ENCODE measurements at regions not wholly inside any gene's neighbourhood (a gene's known extent, or its start where the extent isn't known, plus 50 kb on each side); places are given as distances from the start of the nearest gene placed in this dataset.
"Not testable (repeated sequence)": the region's sequence is repeated elsewhere in the genome, so short reads cannot be mapped to it uniquely, and the experiment has no call there.

GRCh38 chr16:34062620-34063253 is 603.3 kb downstream of the TP53TG3F start:
- not testable (repeated sequence) for H3K36me3 ChIP-seq (replicated peaks in 1 of 2; ENCODE audit: control insufficient read depth in 2 of 2, insufficient read depth in 2 of 2, low read length in 2 of 2); H3K79me1 ChIP-seq (ENCODE audit: low read depth, low read length); H4K91ac ChIP-seq (ENCODE audit: low read depth, low read length, poor library complexity); H2BK12ac ChIP-seq (ENCODE audit: low read length); H2BK15ac ChIP-seq (ENCODE audit: low read length); H3K4me2 ChIP-seq (ENCODE audit: insufficient read depth, low read length, poor library complexity, severe bottlenecking); H2AK5ac ChIP-seq (ENCODE audit: low read depth, low read length); H3K9ac ChIP-seq (ENCODE audit: low read depth, low read length, poor library complexity); H2BK120ac ChIP-seq (ENCODE audit: low read depth, low read length); H3K4ac ChIP-seq (ENCODE audit: low read length); H4K8ac ChIP-seq (ENCODE audit: low read depth, low read length); H3K4me3 ChIP-seq (ENCODE audit: low read length in 2 of 2); H2BK5ac ChIP-seq (ENCODE audit: low read length); H3K18ac ChIP-seq (ENCODE audit: low read length); H3K27ac ChIP-seq (replicated peaks; ENCODE audit: low read length); H3K23ac ChIP-seq (ENCODE audit: low read depth, low read length, poor library complexity); H3K4me1 ChIP-seq (ENCODE audit: control insufficient read depth in 2 of 2, insufficient read depth in 1 of 2, low read depth in 1 of 2, low read length in 2 of 2); H3K14ac ChIP-seq (ENCODE audit: low read length); H3K27me3 ChIP-seq (ENCODE audit: control insufficient read depth in 3 of 3, insufficient read depth in 3 of 3, low read depth in 1 of 3, low read length in 3 of 3); H2AFZ ChIP-seq (ENCODE audit: low read length)
- WGBS, 2 donors (ENCODE audit: extremely low coverage in 2 of 2, insufficient read length in 2 of 2, insufficient replicate concordance in 1 of 2), result 100% methylated on average over 1 of the region's 4 CpGs
- DNase-seq (ENCODE audit: low spot score), result peak; percentile 11
- peaks cover 0 to 15% of the 10 kb centered on the region in 2 donors for H3K9me3 ChIP-seq (replicated peaks in 1 of 2; ENCODE audit: control insufficient read depth in 2 of 2, insufficient read depth in 1 of 2, low read depth in 1 of 2, low read length in 2 of 2)

- not testable (repeated sequence) for H2BK12ac ChIP-seq (ENCODE audit: low read length); H3K9ac ChIP-seq (ENCODE audit: low read depth, low read length, poor library complexity); H3K27ac ChIP-seq (replicated peaks; ENCODE audit: low read length); H3K23ac ChIP-seq (ENCODE audit: low read depth, low read length, poor library complexity); H2BK120ac ChIP-seq (ENCODE audit: low read depth, low read length); H3K27me3 ChIP-seq (ENCODE audit: control insufficient read depth in 3 of 3, insufficient read depth in 3 of 3, low read depth in 1 of 3, low read length in 3 of 3); H2AFZ ChIP-seq (ENCODE audit: low read length); H3K4me3 ChIP-seq (ENCODE audit: low read length in 2 of 2); H3K4me1 ChIP-seq (ENCODE audit: control insufficient read depth in 2 of 2, insufficient read depth in 1 of 2, low read depth in 1 of 2, low read length in 2 of 2); DNase-seq (ENCODE audit: low spot score); H3K14ac ChIP-seq (ENCODE audit: low read length); H3K79me1 ChIP-seq (ENCODE audit: low read depth, low read length); H3K18ac ChIP-seq (ENCODE audit: low read length); H2BK5ac ChIP-seq (ENCODE audit: low read length); H4K8ac ChIP-seq (ENCODE audit: low read depth, low read length); H3K4me2 ChIP-seq (ENCODE audit: insufficient read depth, low read length, poor library complexity, severe bottlenecking); H2AK5ac ChIP-seq (ENCODE audit: low read depth, low read length); H4K91ac ChIP-seq (ENCODE audit: low read depth, low read length, poor library complexity); H3K36me3 ChIP-seq (replicated peaks in 1 of 2; ENCODE audit: control insufficient read depth in 2 of 2, insufficient read depth in 2 of 2, low read length in 2 of 2); H2BK15ac ChIP-seq (ENCODE audit: low read length); H3K4ac ChIP-seq (ENCODE audit: low read length)
- WGBS, 2 donors (ENCODE audit: extremely low coverage in 2 of 2, insufficient read length in 2 of 2, insufficient replicate concordance in 1 of 2), result no CpG with 5 or more reads among the region's 1 CpG
- peaks cover 0 to 15% of the 10 kb centered on the region in 2 donors for H3K9me3 ChIP-seq (replicated peaks in 1 of 2; ENCODE audit: control insufficient read depth in 2 of 2, insufficient read depth in 1 of 2, low read depth in 1 of 2, low read length in 2 of 2)
These were observed 604.2 kb downstream of the TP53TG3F start for GRCh38 chr16:34063498-34064157.

- H3K9me3 ChIP-seq (replicated peaks in 1 of 2; ENCODE audit: control insufficient read depth in 2 of 2, insufficient read depth in 1 of 2, low read depth in 1 of 2, low read length in 2 of 2), result peaks cover 0 to 15% of the 10 kb centered on the region in 2 donors
These were observed 605.2 kb downstream of the TP53TG3F start for GRCh38 chr16:34064602-34065001.

GRCh38 chr16:34069731-34070130 is 610.3 kb downstream of the TP53TG3F start:
- H3K18ac ChIP-seq (ENCODE audit: low read length); H3K4me2 ChIP-seq (ENCODE audit: insufficient read depth, low read length, poor library complexity, severe bottlenecking); H3K4me1 ChIP-seq (ENCODE audit: control insufficient read depth in 2 of 2, insufficient read depth in 1 of 2, low read depth in 1 of 2, low read length in 2 of 2); H3K9ac ChIP-seq (ENCODE audit: low read depth, low read length, poor library complexity); H2BK5ac ChIP-seq (ENCODE audit: low read length); H4K8ac ChIP-seq (ENCODE audit: low read depth, low read length); H2BK120ac ChIP-seq (ENCODE audit: low read depth, low read length); H3K79me1 ChIP-seq (ENCODE audit: low read depth, low read length); H3K23ac ChIP-seq (ENCODE audit: low read depth, low read length, poor library complexity); H3K14ac ChIP-seq (ENCODE audit: low read length); H4K91ac ChIP-seq (ENCODE audit: low read depth, low read length, poor library complexity); H2BK15ac ChIP-seq (ENCODE audit: low read length); H2AK5ac ChIP-seq (ENCODE audit: low read depth, low read length); H3K27ac ChIP-seq (replicated peaks; ENCODE audit: low read length); H3K4ac ChIP-seq (ENCODE audit: low read length); H2BK12ac ChIP-seq (ENCODE audit: low read length); H3K36me3 ChIP-seq (replicated peaks in 1 of 2; ENCODE audit: control insufficient read depth in 2 of 2, insufficient read depth in 2 of 2, low read length in 2 of 2); H3K4me3 ChIP-seq (ENCODE audit: low read length in 2 of 2); H3K27me3 ChIP-seq (ENCODE audit: control insufficient read depth in 3 of 3, insufficient read depth in 3 of 3, low read depth in 1 of 3, low read length in 3 of 3); H2AFZ ChIP-seq (ENCODE audit: low read length); DNase-seq (ENCODE audit: low spot score): not testable (repeated sequence)
- WGBS, 2 donors (ENCODE audit: extremely low coverage in 2 of 2, insufficient read length in 2 of 2, insufficient replicate concordance in 1 of 2), result 100% methylated on average over 1 to 3 of the region's 18 CpGs
- peaks cover 0 to 11% of the 10 kb centered on the region in 2 donors for H3K9me3 ChIP-seq (replicated peaks in 1 of 2; ENCODE audit: control insufficient read depth in 2 of 2, insufficient read depth in 1 of 2, low read depth in 1 of 2, low read length in 2 of 2)

More at GRCh38 chr16:34064602-34065001, 605.2 kb downstream of the TP53TG3F start:
- not testable (repeated sequence) for H3K36me3 ChIP-seq (replicated peaks in 1 of 2; ENCODE audit: control insufficient read depth in 2 of 2, insufficient read depth in 2 of 2, low read length in 2 of 2); H4K91ac ChIP-seq (ENCODE audit: low read depth, low read length, poor library complexity); H2BK120ac ChIP-seq (ENCODE audit: low read depth, low read length); H4K8ac ChIP-seq (ENCODE audit: low read depth, low read length); H2BK5ac ChIP-seq (ENCODE audit: low read length); H3K18ac ChIP-seq (ENCODE audit: low read length); H3K4me2 ChIP-seq (ENCODE audit: insufficient read depth, low read length, poor library complexity, severe bottlenecking); H3K9ac ChIP-seq (ENCODE audit: low read depth, low read length, poor library complexity); H3K23ac ChIP-seq (ENCODE audit: low read depth, low read length, poor library complexity); H3K4me3 ChIP-seq (ENCODE audit: low read length in 2 of 2); H3K79me1 ChIP-seq (ENCODE audit: low read depth, low read length); H2BK15ac ChIP-seq (ENCODE audit: low read length); DNase-seq (ENCODE audit: low spot score); H2AFZ ChIP-seq (ENCODE audit: low read length); H3K27me3 ChIP-seq (ENCODE audit: control insufficient read depth in 3 of 3, insufficient read depth in 3 of 3, low read depth in 1 of 3, low read length in 3 of 3); H3K27ac ChIP-seq (replicated peaks; ENCODE audit: low read length); H3K14ac ChIP-seq (ENCODE audit: low read length); H2AK5ac ChIP-seq (ENCODE audit: low read depth, low read length); H2BK12ac ChIP-seq (ENCODE audit: low read length); H3K4me1 ChIP-seq (ENCODE audit: control insufficient read depth in 2 of 2, insufficient read depth in 1 of 2, low read depth in 1 of 2, low read length in 2 of 2); H3K4ac ChIP-seq (ENCODE audit: low read length)
- no CpG with 5 or more reads among the region's 2 CpGs for WGBS, 2 donors (ENCODE audit: extremely low coverage in 2 of 2, insufficient read length in 2 of 2, insufficient replicate concordance in 1 of 2)
